ENCODE measurements at regions not wholly inside any gene's neighbourhood (a gene's known extent, or its start where the extent isn't known, plus 50 kb on each side); places are given as distances from the start of the nearest gene placed in this dataset.
"Not testable (repeated sequence)": the region's sequence is repeated elsewhere in the genome, so short reads cannot be mapped to it uniquely, and the experiment has no call there.

GRCh38 chr7:67475293-67475692 lies 478.7 kb downstream of the TYW1 start:
- DNase-seq (ENCODE audit: low read depth): no peak

- no peak for DNase-seq (ENCODE audit: low read depth)
Observed at GRCh38 chr7:67478066-67478465, 481.4 kb downstream of the TYW1 start.

DNA sequence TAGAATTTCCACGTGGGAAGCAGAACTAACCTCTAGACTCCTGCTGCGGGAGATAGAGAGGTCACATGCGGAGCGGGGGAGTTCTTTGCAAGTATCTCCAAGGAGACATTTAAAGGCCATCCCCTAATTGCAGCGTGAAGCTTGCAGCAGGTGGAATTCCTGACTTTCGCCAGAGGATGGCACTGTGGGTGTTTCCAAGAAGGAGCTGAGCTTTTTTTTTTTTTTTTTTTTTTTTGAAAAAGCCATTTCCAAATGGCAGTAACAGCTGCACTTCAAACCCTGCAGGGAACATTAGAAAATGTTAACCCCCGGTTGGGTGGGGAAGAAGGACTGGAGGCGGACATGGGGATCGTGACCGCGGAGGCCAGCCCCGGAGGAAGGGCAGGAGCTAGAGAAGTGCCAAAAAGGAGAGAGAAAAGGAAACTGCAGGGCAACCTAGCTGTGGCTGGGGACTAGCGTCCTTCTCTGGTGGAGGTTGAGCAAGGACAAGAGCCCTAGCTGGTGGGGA lies 487.7 kb downstream of the TYW1 start:
- DNase-seq (ENCODE audit: low read depth): peak; percentile 61

GRCh38 chr7:67486401-67486800 lies 489.8 kb downstream of the TYW1 start:
- no peak for DNase-seq (ENCODE audit: low read depth)

DNA sequence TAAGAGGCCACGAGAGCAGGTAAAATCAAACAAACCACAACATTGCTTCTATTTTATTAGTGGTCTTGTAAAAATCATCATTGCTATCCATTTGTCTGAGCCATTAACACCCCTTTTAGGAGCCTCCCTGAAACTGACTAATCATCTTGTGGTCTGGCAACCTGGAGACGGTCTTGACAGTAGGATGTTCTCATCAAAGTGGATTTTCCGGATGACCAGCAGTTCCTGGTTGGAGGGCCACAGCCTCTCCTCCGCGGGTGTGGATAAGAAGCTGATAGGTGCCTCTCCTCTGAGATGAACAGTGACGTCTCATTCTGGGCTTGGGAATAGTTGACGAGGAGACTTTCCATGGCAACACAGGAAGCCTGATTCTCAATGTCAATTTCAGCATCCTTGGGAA lies 490.7 kb downstream of the TYW1 start:
- DNase-seq (ENCODE audit: low read depth): no peak

DNA sequence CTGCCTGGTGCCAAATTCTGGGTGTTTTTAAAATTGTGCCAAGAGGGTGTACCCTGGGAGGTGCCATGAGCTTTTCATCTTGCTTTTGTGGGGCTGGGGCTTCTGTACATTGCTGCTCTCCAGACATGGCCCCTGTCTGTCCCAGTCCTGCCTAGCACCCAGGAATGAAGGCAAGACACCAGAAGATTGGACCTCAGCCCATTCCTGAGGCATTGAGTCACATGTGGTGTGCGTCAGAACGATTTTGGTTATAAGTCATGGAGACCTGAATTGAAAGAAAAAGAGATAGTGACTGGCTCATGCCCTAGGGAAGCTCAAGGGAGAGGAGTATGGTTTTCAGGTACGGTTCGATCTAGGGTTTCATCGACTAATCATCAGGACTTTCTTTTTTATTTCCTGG lies 493.2 kb downstream of the TYW1 start:
- no peak for DNase-seq (ENCODE audit: low read depth)

- no peak for DNase-seq (ENCODE audit: low read depth)
Observed at GRCh38 chr7:67493366-67493765, 496.7 kb downstream of the TYW1 start.

GRCh38 chr7:67496589-67496988 lies 500.0 kb downstream of the TYW1 start:
- DNase-seq (ENCODE audit: low read depth): no peak

- DNase-seq (ENCODE audit: low read depth): not testable (repeated sequence)
Observed at GRCh38 chr7:67497914-67498313, 501.3 kb downstream of the TYW1 start.

DNA sequence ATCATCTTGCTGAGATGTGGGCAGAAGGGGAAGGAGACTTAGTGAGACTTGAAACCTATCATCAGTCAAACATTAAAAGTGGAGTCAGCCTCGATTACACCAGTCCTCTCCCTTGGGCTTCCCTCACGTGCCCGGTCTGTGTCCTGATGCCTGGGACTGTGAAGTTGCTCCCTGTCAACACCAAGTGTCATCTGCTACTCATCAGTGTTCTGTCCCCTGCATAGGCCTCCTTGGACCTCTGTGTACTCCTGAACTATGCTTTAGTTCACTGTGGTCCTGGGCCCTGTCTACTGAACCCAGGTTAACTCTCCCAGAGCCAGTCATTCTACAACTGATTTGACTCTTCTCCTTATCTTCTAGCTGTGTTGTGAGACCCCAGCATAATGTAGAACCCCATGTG lies 506.3 kb downstream of the TYW1 start:
- no peak for DNase-seq (ENCODE audit: low read depth)

DNA sequence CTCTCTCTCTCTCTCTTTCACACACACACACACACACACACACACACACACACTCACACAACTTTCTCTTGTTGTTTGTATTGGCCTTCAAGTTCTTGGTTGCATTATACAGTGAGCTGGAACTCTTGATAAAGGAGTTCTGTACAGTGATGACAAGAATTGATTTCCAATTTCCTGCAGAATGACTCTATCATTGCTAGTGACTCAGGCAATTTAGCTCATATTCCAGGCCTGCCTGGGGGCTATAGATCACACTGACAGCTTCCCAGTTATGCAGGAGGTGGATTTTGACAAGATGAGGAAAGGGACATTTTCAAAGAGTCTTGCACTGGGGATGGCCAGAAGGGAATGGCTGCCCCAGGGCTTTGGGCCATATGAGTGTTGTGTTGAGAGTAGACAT lies 508.8 kb downstream of the TYW1 start:
- DNase-seq (ENCODE audit: low read depth): no peak

DNA sequence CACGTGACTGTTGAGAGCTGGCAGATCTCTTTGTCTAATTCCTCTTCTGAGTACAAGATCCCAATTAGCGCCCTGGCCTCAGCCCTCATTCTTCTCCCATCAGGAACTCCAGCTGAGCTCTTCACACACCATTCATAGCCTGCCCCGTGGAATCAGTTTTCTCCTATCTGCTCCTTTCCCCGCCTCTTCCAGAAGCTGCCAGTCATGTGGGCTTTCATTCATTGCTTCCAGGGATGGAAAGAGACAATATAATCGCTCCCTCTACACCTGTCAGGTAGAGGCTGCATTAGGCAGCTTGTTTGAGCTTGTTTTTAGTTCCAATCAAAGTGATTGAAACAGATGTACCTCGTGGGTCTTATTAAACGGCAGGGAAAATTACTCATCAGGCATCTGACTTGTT lies 515.8 kb downstream of the TYW1 start:
- no peak for DNase-seq (ENCODE audit: low read depth)

DNA sequence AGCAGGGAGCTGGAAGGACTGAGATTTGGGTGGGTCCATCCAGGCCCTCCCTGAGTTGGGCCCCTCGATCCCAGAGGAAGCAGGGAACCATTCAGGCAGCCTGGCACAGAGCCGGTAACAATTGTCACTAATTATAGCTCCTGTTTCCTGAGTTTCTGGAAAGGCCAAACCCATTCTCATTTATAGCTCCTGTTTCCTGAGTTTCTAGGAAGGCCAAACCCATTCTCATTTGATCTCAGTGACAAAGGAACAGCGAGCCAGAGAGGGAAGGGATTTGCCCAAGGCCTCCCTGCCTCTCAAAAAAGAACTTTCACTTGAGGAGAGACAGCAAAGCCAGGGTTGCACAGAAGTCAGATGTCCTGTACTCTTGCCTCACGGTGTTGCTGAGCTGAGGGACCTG lies 521.9 kb downstream of the TYW1 start:
- no peak for DNase-seq (ENCODE audit: low read depth)

GRCh38 chr7:67519171-67519570 lies 522.5 kb downstream of the TYW1 start:
- no peak for DNase-seq (ENCODE audit: low read depth)

GRCh38 chr7:67522504-67522903 lies 525.9 kb downstream of the TYW1 start:
- no peak for DNase-seq (ENCODE audit: low read depth)

DNA sequence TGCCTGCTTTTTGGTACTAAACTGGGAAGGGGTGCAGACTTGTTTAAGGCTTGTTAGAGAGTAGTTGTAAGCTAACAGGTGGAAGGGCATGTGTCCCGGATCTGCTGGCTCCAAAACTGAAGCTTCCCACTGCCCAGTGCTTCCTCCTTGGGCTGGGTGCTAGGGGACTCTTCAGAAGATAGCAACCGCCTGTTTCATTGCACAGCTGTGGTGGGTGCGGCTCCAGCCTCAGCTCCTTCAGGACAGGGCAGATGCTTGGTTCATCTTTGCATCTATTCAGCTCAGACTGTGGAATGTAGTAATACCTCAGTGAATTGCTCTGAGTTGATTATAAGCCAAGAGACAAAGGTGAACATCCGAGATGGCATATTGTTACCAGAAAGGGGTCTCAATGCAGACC lies 527.1 kb downstream of the TYW1 start:
- DNase-seq (ENCODE audit: low read depth): no peak

- no peak for DNase-seq (ENCODE audit: low read depth)
Observed at GRCh38 chr7:67525588-67525987, 529.0 kb downstream of the TYW1 start.

DNA sequence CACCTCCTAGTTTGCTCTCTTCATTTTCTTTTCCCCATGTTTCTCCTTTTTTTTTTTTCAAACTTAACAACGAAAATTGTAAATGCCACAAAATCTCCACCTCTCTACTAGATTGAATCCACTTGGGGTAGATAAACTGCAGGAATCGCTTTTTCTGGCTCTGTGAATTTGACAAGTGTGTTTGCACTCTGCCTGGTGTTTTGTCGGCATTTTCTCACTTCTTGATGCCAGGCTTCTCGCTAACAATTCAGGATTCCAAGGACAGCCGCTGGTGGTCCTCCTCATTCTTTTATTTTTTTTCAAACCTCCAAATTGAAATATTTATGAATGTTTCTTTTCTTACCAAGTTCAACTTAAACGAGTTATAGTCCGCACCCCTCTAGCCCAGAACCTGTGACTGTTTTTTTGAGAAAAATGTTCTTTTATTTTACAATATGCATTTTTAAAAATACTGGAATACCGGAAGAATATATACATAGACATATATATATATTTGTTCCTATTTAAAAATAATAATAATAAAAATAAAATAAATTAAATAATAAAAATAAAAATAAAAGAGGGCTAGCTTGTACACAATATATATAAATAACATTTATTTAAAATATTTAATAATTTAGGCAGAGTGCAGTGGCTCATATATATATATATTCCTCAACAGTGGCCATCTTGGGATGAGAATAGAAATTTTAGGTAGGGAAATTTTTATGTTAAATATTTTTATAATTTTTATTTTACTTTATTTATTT lies 538.8 kb downstream of the TYW1 start:
- no peak for DNase-seq (ENCODE audit: low read depth)

DNA sequence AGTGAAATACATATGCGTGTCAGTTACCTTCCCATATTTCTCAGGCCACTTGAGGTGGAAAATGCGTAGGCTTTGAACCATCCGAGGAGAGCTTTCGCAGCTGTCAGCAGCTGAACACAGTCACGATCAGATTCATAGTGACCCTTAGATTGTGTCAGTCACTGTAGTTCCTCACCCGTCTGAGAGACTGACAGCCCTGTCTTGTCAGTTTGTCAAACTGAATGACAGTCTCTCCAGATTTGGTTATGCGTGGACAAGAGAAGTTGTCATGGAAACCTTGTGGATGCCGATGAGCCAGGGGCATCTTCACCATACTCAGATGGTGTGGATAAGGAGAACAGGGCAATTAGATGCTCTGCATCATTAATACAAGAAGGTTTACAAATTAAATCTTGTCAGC lies 546.3 kb downstream of the TYW1 start:
- no peak for DNase-seq (ENCODE audit: low read depth)

- no peak for DNase-seq (ENCODE audit: low read depth)
Observed at GRCh38 chr7:67547183-67547907, 550.7 kb downstream of the TYW1 start.

- no peak for DNase-seq (ENCODE audit: low read depth)
Observed at GRCh38 chr7:67549126-67549525, 552.5 kb downstream of the TYW1 start.

GRCh38 chr7:67550801-67551436 lies 554.3 kb downstream of the TYW1 start:
- DNase-seq (ENCODE audit: low read depth): no peak

- no peak for DNase-seq (ENCODE audit: low read depth)
Observed at GRCh38 chr7:67552738-67553137, 556.1 kb downstream of the TYW1 start.

Measured in fibroblast of the conjunctiva (primary cell).